Glomerular visceral epithelial cell (primary cell): ENCODE measurements at regions not wholly inside any gene's neighbourhood (a gene's known extent, or its start where the extent isn't known, plus 50 kb on each side); places are given as distances from the start of the nearest gene placed in this dataset.

ENCODE experiments used
- DNase-seq: peaks from one replicate; pipeline ENCODE4 v3.0.0-alpha.2; 2016; ENCODE audit errors: extremely low spot score

DNA sequence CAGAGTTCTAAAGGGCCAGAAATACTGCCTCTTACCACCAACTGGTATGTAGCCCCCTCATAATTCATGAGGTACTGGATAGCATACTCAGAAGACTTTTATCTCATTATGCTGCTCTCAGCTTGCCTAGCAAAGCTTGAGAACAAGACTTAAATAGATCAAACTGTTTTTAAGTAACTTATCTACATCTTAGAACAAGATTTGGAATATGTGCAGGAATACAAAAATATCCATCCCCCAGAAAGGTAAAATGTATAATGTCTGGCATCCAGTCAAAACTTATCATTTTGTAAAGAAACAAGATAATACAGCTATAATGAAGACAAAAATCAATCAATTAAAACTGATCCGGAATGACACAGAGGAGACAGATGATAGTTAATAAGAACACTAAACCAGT, 400.4 kb upstream of the TGFBR2 start:
- DNase-seq = no peak

DNA sequence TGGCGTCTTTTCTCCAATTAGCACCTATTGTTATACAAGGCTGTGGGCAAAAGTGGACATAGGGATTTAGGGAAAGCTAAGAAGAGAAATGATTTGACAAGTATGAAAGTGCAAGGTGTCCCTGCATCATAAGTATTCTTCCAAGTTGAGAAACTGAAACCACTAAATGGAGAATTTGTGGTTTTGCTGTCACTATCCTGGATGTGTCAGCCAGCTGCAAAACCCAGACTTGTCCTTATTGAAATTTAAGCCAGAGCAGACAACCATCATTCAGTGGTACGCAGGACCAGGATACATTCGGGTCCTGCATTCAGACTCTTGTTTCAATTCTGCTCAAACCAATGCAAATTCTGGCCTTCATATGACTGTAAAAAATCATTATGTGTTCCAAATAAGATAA, 384.8 kb upstream of the TGFBR2 start:
- peak; percentile 39 for DNase-seq

GRCh38 chr3:30222441-30222840, 384.0 kb upstream of the TGFBR2 start:
- no peak for DNase-seq

- no peak for DNase-seq
Observed at GRCh38 chr3:30225021-30225420, 381.4 kb upstream of the TGFBR2 start.

DNA sequence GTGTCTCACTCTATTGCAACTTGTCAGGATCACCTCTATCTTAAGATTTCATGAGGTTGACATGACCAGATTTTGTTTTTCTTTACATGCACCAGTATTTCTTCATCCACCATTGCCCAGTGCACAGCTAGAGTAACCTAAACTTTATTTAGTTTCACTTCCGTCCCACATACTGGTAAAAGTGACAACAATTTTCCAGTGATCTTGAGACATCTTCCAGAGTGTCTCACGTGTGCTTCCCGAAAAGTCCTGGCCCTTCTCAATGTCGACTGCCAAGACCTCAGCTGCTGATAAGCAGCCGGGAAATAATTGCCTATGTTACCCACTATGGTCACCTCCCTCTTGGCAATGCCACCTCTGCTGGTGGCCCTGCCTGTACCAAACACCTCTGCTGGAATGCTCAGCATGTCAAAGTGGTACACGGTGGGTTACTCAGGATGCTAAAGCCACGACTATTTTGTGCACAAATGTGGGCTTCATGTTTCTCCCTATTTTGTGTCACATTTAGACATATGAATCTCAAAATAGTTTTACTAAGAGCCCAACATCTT, 379.7 kb upstream of the TGFBR2 start:
- no peak for DNase-seq

GRCh38 chr3:30227571-30228301, 378.7 kb upstream of the TGFBR2 start:
- peak; percentile 36 for DNase-seq

GRCh38 chr3:30228302-30228631, 378.1 kb upstream of the TGFBR2 start:
- DNase-seq = no peak

DNA sequence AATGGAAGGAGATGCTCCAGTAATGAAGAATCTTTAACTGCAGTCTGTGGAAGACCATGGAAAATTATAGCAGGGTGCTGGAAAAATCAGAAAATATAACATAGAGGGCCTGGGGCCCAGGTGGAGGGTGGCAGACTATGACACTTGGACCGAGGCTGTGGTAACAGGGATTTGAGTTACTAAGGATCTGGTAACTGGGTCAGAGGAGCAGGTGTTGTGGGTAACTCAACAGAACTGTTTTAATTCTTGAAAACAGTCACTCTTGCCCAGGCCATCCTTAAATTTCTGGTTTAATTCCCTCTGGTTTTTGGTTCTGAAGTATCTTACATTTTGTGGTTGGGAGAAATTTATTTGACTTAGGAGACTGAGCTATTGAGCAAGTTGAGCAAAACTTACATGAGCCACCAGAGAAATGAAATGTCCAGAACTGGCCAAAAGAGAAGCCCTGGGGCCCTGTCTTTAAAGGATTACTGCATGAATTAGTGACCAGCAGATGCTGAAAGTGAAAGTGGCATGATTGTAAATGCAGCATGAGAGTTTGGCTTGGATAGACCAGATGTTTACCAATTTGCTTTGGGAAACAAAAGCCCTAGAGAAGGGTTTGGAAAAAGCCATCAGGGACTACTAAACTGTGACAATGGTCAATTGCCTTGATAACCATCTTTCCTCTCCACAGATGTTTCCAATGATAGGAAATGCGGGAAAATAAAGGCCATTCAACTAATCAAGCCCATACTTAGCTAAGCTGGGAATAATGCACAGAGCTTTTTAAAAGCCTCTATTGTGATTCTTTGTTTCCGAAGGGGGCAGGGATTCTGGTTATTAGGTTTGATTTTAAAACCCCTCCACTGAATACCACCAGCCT, 374.9 kb upstream of the TGFBR2 start:
- DNase-seq = no peak

DNA sequence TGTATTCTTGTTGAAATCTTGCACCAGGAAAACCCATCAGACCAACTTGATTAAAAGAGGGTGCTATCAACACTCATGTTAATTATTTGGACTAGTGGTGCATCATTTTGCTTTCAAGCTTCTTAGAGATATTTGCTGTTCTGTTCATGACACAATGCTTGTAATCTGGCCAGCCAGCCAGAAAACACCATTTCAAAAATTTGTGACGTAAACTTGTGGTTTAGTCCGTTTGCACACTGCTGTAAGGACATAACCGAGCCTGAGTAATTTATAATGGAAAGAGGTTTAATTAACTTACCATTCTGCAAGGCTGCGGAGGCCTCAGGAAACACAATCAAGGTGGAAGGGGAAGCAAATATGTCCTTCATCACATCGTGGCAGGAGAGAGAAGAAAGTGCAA, 374.3 kb upstream of the TGFBR2 start:
- no peak for DNase-seq

DNA sequence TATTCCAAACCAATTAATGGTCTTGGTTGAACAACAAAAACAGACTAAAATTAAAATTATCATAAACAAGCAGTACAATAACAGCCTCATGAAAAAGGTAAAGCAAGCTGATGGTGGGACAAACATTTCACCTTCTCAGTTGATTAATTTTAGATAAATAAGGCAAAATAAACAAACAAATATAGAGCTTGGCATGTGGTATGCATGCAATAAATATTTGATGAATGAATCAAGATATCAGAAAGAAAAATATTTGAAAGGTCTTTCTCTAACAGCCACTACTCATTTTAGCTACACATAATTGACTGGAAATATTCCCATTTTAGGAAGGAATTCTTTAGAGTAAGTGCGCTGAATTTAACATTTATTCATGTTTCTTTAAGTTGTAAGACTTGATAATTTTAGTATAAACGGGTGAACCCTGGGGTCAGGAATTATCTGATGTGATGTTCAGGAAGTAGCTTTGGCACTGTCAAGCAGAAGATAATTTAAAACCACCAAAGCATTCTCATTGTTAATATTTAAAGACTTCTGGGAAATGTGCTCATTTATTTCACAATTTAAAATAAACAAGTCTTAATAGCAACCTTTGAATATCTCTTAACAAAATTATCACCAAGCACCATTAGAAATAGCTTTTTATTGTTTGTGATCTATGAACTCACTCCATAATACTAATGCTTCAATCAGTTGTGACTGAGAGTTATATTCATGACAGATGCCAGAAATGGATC, 372.3 kb upstream of the TGFBR2 start:
- DNase-seq = peak; percentile 1

DNA sequence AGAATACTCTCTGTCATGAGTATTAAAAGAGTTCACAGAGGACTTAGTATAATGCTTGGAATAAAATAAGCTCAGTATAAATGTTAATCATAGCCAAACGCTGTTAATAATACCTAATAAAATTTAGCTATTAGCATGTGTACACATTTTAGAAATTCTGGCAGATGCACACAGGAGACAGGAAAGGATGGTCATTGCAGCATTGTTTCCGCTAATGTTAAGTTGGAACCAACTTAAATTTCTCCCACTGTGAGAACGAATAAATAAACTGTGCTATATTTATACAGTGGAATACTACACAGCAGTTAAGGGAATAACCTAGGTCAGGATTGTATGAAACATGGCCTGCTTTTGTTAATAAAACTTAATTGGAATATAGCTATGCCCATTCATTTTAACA, 370.4 kb upstream of the TGFBR2 start:
- no peak for DNase-seq

DNA sequence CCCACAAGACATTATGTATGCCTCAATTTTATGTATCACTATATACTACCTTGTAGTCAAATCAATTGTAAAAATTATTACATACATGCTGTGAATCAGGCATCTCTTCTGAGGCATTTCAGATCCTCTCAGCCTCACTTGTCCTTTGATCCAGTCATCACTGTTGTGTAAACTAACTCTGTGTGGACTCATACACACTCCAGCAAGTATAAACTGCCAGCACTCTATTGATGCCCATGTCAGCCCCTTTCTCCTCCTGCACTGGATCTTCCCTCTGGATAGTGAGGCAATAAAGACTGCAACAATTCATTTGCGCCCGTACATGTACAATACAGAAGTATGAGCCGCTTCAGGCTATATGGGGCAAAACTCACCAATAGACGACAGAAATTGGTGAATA, 364.7 kb upstream of the TGFBR2 start:
- DNase-seq = no peak

GRCh38 chr3:30245858-30246622, 360.4 kb upstream of the TGFBR2 start:
- no peak for DNase-seq

DNA sequence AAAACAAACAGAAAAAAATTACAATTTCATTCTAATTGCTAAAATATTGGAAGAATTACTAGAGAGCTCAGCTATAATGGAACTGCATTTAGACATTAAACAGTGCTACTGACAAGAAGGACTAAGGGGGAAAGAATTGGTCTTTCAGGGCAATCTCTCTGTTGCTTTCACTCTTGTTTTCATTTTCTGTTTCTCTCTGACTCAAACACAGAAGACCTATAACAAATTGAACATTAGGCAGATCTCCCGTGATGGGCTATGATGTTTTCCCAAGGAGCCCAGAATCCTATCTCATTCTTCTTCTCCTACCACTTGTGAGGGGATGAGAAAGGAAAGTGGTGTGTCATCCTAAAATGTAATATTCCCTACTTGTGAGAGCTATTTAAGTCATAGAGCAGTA, 358.0 kb upstream of the TGFBR2 start:
- DNase-seq = no peak

GRCh38 chr3:30252474-30252873, 353.9 kb upstream of the TGFBR2 start:
- no peak for DNase-seq

- DNase-seq = no peak
Observed at GRCh38 chr3:30253832-30254231, 352.6 kb upstream of the TGFBR2 start.

- DNase-seq = no peak
Observed at GRCh38 chr3:30256474-30256873, 349.9 kb upstream of the TGFBR2 start.

DNA sequence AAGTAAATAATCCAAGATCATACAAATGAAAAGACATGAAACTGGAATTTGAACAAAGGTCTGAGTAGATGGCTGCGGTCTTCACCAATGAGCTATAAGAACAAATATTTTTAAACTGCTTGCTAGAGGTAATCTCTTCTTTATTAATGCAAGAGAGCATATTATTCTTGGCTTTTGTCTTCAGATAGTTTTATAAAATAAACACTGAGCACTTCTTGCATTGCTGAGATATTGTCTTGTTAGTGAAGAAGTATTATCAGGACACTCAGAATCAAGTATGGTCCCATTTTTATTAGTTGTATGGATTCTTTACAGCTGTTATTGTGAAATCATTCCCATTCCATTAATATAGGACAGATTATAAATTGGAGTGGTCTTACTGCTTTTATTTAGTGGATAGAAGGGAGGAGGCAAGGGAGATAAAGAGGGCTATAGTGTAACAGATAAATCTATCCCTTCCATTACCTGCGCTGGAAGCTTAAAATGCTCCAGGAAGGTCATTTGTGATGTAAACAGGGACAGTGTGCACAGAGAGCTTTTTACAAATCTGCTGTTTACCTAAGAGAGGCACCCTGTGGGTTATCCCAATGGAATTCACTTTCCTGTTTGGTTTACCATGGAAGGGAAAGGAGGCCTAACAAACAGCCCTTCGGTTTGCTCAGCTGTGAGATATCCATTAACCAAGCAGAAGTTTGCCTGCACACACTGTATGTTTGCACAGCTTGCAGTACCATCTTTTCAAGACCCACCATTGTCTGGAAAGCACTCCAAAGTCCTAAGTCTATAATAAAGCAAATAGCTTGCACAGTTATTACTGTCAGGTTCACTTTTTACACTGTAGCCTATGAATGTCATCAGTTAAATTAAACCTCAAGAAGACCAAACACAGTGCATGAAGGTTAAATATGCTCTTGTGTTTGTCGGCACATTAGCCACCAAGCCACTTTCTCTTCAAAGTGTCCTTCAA, 347.7 kb upstream of the TGFBR2 start:
- no peak for DNase-seq

DNA sequence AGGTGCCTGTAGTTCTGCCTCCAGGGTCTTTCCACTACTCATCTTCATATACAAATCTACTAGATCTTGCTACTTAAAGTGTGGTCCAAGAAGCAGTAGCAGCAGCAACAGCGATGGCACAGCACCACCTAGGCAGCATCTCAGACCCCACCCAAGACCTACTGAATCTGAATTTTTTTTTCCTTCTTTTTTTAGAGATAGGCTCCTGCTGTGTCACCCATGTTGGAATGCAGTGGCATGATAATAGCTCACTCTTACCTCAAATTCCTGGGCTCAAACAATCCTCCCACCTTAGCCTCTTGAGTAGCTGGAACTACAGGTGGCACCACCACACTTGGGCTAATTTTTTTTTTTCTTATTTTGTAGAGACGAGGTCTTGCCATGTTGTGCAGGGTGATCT, 346.7 kb upstream of the TGFBR2 start:
- DNase-seq = no peak

- no peak for DNase-seq
Observed at GRCh38 chr3:30260762-30261161, 345.6 kb upstream of the TGFBR2 start.
